HPDE6-E6E7 (cell line): ENCODE measurements at regions not wholly inside any gene's neighbourhood (a gene's known extent, or its start where the extent isn't known, plus 50 kb on each side); places are given as distances from the start of the nearest gene placed in this dataset.

Experiments
- DNase-seq: peaks from one replicate; pipeline ENCODE4 v3.0.0; 2011; ENCODE audit warnings: missing footprints; ENCODE audit errors: extremely low spot score

GRCh38 chr15:54722342-54722986, 474.3 kb downstream of the RSL24D1 start:
- DNase-seq = no peak

- no peak for DNase-seq
Measured at GRCh38 chr15:54719325-54719724, 477.4 kb downstream of the RSL24D1 start.

DNA sequence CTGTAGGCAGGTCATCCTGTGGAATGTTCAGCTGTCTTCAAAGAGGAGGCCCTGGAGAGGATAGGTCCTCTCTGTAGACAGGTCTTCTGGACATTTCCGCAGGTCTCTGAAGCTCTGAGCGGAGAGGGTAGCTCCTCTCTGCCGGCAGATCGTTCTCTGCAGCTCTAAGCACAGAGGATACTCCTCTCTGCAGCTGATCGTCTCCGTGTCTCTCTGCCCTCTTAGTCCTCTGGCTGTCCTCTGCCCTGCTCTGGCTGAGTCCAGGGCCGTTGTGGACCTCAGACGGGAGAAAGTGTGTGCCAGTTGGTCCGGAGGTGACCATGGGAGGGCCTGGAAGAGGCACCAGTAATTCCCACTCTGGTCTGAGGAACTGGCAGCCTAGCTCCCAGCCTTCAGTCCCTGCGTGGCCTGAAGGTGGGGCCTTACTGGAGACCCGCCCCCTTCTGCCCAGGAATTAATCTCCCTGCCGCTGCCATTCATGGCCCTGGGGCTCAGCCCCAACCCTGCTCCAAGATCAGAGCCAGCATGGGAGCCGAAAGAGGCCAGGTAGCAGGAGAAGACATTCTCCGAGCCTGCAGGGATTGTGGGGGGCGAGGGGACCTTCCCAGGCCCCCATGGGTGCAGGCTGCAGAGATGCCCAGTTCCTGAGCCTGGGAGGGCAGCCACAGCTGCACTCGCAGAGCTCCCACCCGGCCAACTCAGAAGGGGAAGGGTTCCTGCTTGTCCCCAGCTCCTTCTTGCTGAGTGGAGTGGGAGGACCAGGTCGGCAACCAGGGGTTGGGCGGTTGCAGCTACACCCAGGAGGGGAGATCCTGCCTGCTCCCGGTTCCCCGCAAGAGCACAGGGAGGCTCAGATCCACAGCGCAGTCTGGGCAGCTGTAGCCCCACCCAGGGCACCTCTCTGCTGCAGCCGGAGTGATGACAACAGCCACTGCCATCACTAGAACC, 488.7 kb downstream of the RSL24D1 start:
- no peak for DNase-seq

DNA sequence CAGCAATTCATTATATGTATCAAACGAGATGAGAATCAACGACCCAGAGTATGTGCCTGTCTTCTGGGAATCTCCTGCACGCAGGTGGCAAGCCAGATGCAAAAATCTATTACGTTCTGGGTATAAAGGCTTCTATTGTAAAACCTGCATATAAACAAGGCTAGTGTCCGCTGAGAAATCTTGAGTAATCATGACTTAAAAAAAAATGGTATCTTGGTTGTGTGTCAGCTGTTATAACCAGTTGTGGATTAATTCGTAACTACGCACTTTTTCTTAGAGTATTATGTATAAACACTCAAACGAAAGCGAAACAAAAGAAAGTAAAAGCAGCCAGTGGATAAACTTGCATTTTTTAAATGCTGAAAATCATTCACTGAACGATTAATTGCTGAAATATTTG, 509.1 kb downstream of the RSL24D1 start:
- no peak for DNase-seq
